Left ventricle myocardium inferior (tissue), 1 donor: ENCODE measurements at regions not wholly inside any gene's neighbourhood (a gene's known extent, or its start where the extent isn't known, plus 50 kb on each side); places are given as distances from the start of the nearest gene placed in this dataset.

Experiments
- DNase-seq: peaks from one replicate; pipeline ENCODE4 v3.0.0-alpha.2; 2020
- H3K27ac ChIP-seq: fragments of 200-600 bp; replicated peaks from 2 replicates; pipeline ENCODE4 v1.8.0; 2021
- H3K27me3 ChIP-seq: fragments of 200-600 bp; 2 replicates; pipeline ENCODE4 v1.8.0; 2021; ENCODE audit warnings: low read depth
- H3K36me3 ChIP-seq: fragments of 200-600 bp; 2 replicates; pipeline ENCODE4 v1.8.0; 2021
- H3K4me1 ChIP-seq: fragments of 200-600 bp; 2 replicates; pipeline ENCODE4 v1.8.0; 2021
- H3K4me3 ChIP-seq: fragments of 200-600 bp; 2 replicates; pipeline ENCODE4 v1.8.0; 2021; ENCODE audit warnings: mild to moderate bottlenecking, moderate library complexity
- H3K9me3 ChIP-seq: fragments of 200-600 bp; replicated peaks from 2 replicates; pipeline ENCODE4 v1.8.0; 2021
- intact Hi-C: fragments of 100-400 bp; cut with micrococcal nuclease; formaldehyde crosslinking; loops from one replicate; pipeline ENCODE4 v1.11.0; 2022
- TF ChIP-seq, protein P1 (sequence below): fragments of 200-600 bp; IDR thresholded peaks from 2 replicates; pipeline ENCODE4 v1.8.0; 2021; ENCODE audit warnings: antibody characterized with exemption, mild to moderate bottlenecking, borderline replicate concordance
- donor health status: DM: no; HTN: yes; CAD: no; lungs with severe emphysema.

GRCh38 chr5:96075579-96076289 lies 114.1 kb upstream of the ELL2 start:
- H3K9me3 ChIP-seq, result no peaks in the 10 kb centered on the region
- H3K4me3 ChIP-seq, result no peak overlapping the region
- TF ChIP-seq, protein P1, sequence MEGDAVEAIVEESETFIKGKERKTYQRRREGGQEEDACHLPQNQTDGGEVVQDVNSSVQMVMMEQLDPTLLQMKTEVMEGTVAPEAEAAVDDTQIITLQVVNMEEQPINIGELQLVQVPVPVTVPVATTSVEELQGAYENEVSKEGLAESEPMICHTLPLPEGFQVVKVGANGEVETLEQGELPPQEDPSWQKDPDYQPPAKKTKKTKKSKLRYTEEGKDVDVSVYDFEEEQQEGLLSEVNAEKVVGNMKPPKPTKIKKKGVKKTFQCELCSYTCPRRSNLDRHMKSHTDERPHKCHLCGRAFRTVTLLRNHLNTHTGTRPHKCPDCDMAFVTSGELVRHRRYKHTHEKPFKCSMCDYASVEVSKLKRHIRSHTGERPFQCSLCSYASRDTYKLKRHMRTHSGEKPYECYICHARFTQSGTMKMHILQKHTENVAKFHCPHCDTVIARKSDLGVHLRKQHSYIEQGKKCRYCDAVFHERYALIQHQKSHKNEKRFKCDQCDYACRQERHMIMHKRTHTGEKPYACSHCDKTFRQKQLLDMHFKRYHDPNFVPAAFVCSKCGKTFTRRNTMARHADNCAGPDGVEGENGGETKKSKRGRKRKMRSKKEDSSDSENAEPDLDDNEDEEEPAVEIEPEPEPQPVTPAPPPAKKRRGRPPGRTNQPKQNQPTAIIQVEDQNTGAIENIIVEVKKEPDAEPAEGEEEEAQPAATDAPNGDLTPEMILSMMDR, result no peak
- no peaks in the 10 kb centered on the region for H3K4me1 ChIP-seq
- DNase-seq, result no peak
- H3K36me3 ChIP-seq, result no peaks in the 10 kb centered on the region
- intact Hi-C loops, result no loop called here
- no peak overlapping the region for H3K27ac ChIP-seq
- H3K27me3 ChIP-seq, result no peaks in the 10 kb centered on the region

GRCh38 chr5:96074870-96075269 lies 113.2 kb upstream of the ELL2 start:
- Histone ChIP-seq H3K4me3 (no peak overlapping the region), H3K36me3 (no peaks in the 10 kb centered on the region), H3K27me3 (no peaks in the 10 kb centered on the region), H3K9me3 (no peaks in the 10 kb centered on the region), H3K27ac (no peak overlapping the region), H3K4me1 (no peaks in the 10 kb centered on the region)
- intact Hi-C loops, result no loop called here
- TF ChIP-seq, protein P1, result no peak
- DNase-seq, result no peak

GRCh38 chr5:96074460-96074859 lies 112.8 kb upstream of the ELL2 start:
- Histone ChIP-seq H3K4me3 (no peak overlapping the region), H3K4me1 (no peaks in the 10 kb centered on the region), H3K9me3 (no peaks in the 10 kb centered on the region), H3K27me3 (no peaks in the 10 kb centered on the region), H3K36me3 (no peaks in the 10 kb centered on the region), H3K27ac (no peak overlapping the region)
- intact Hi-C loops, result no loop called here
- TF ChIP-seq, protein P1, result no peak
- DNase-seq, result no peak

DNA sequence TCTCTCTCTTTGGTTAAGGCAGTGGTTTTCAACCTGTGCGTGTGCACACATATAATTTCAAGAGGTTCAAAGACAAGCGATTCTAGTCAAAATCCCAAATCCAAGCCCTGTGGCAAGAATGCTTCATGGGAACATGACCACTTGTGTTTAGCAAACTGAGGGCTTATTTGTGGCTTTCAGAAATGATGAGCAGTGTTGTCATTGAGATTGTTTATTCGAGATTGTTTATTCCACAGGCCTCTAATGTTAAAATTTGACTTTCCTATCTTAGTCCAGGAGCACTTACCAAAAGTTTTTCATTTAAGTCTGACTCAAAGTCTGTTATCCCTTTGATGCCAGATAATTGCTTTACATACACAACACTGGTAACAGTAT lies 111.1 kb upstream of the ELL2 start:
- intact Hi-C loops, result no loop called here

DNA sequence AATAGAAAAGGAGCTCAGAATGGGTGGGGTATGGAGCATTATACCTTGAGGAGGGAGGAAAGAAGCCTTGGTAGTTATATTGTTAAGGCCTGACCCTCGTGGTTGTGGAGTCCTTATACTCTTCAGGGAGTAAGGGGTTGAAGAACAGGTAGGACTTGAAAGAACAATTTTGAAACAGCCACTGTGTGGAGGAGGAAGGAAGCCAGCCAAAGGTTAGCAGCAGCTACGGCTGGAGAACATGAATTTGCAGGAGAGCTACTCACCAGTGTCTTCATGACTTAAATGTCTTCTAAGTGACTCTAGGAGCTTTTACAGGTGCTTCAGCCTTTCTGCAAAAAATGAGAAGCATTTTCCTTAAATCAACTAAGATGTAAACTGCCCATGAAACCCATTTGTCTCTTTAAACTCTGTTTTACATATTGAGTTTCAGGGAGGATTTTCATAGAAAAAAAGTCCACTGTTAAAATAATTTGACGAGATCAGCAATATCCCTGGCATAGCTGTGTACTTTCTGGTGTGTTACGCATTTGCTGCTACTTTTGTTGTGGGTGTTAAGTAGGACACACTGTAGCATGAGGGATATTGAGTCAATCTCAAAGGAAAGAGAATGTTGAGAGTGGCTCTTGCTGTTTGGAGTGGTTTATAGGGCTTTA lies 110.6 kb upstream of the ELL2 start:
- TF ChIP-seq, protein P1, result no peak
- Histone ChIP-seq H3K4me1 (peaks cover 4% of the 10 kb centered on the region), H3K9me3 (no peaks in the 10 kb centered on the region), H3K36me3 (no peaks in the 10 kb centered on the region), H3K27me3 (no peaks in the 10 kb centered on the region), H3K4me3 (no peak overlapping the region), H3K27ac (no peak overlapping the region)
- intact Hi-C loops, result no loop called here
- DNase-seq, result no peak

More for the DNA sequence above, 111.1 kb upstream of the ELL2 start:
- Histone ChIP-seq H3K27me3 (no peaks in the 10 kb centered on the region), H3K9me3 (no peaks in the 10 kb centered on the region), H3K4me3 (no peak overlapping the region), H3K27ac (no peak overlapping the region), H3K4me1 (peaks cover 4% of the 10 kb centered on the region), H3K36me3 (no peaks in the 10 kb centered on the region)
- no peak for DNase-seq
- TF ChIP-seq, protein P1, result no peak
